Caco-2 (cell line): ENCODE measurements at regions not wholly inside any gene's neighbourhood (a gene's known extent, or its start where the extent isn't known, plus 50 kb on each side); places are given as distances from the start of the nearest gene placed in this dataset.

Experiments used
- BruUV-seq: library from RNA; stranded (reverse); fragments of 400-500 nt; replicated peaks from 2 replicates; lab custom pipeline; 2021; lab: Mats Ljungman, UMichigan
- CTCF ChIA-PET: fragments of 300-600 bp; sonication (Branson Sonifier 250); formaldehyde crosslinking; loops from one replicate; lab custom pipeline; 2022; ENCODE audit warnings: antibody characterized with exemption; lab: Charles Lee
- POLR2A ChIA-PET: fragments of 300-600 bp; sonication (Branson Sonifier 250); formaldehyde crosslinking; loops from one replicate; lab custom pipeline; 2022; ENCODE audit warnings: antibody characterized with exemption; lab: Charles Lee
- DNase-seq, 2 experiments: peaks; one replicate each; pipeline versions ENCODE4 v3.0.0 to v3.0.0-alpha.2; 2020 to 2022
- H3K27me3 ChIP-seq: replicated peaks from 2 replicates; pipeline ENCODE4 v1.6.0; 2011; ENCODE audit warnings: low read length; ENCODE audit not compliant: control insufficient read depth, insufficient read depth
- H3K36me3 ChIP-seq: 2 replicates; pipeline ENCODE4 v1.5.1; 2011; ENCODE audit warnings: low read length; ENCODE audit not compliant: control insufficient read depth, insufficient read depth
- H3K4me1 ChIP-seq: fragments of 250-450 bp; sonication (Bioruptor Pico); 2 replicates; pipeline ENCODE4 v1.5.1; 2020; ENCODE audit warnings: mild to moderate bottlenecking
- H3K4me3 ChIP-seq: 2 replicates; pipeline ENCODE4 v1.5.1; 2011; ENCODE audit warnings: low read depth, mild to moderate bottlenecking, control low read depth, low read length
- H3K9me3 ChIP-seq: fragments of 250-450 bp; sonication (Bioruptor Pico); 2 replicates; pipeline ENCODE4 v1.5.1; 2020; ENCODE audit warnings: mild to moderate bottlenecking, moderate library complexity
- H3K27ac Mint-ChIP-seq: one replicate; pipeline ENCODE4 v1.8.0; 2022; ENCODE audit warnings: mixed read lengths; ENCODE audit not compliant: unreplicated experiment
- H3K27me3 Mint-ChIP-seq: one replicate; pipeline ENCODE4 v1.8.0; 2022; ENCODE audit warnings: mixed read lengths; ENCODE audit not compliant: insufficient read depth, unreplicated experiment
- H3K36me3 Mint-ChIP-seq: one replicate; pipeline ENCODE4 v1.8.0; 2022; ENCODE audit warnings: mild to moderate bottlenecking, mixed read lengths; ENCODE audit not compliant: insufficient read depth, unreplicated experiment
- H3K4me1 Mint-ChIP-seq: one replicate; pipeline ENCODE4 v1.8.0; 2022; ENCODE audit warnings: low read depth, mixed read lengths; ENCODE audit not compliant: unreplicated experiment
- H3K4me3 Mint-ChIP-seq: one replicate; pipeline ENCODE4 v1.8.0; 2022; ENCODE audit warnings: mild to moderate bottlenecking, moderate library complexity, mixed read lengths; ENCODE audit not compliant: unreplicated experiment
- H3K9me3 Mint-ChIP-seq: one replicate; pipeline ENCODE4 v1.8.0; 2022; ENCODE audit warnings: mixed read lengths; ENCODE audit not compliant: unreplicated experiment
- intact Hi-C: fragments of 100-400 bp; cut with micrococcal nuclease; formaldehyde crosslinking; loops from one replicate; pipeline ENCODE4 v1.10.0; 2022; ENCODE audit not compliant: unreplicated experiment
- TF ChIP-seq, protein P1 (sequence below), 2 experiments: fragments of 200-600 bp in 1 of 2; IDR thresholded peaks; 1 replicate in 1 of 2; 2 replicates in 1 of 2; pipeline versions ENCODE4 v1.5.1 to v1.8.0; 2011 to 2022; ENCODE audit warnings: antibody characterized with exemption in 1 of 2, control low read depth in 1 of 2, inconsistent platforms in 1 of 2, low read depth in 1 of 2, low read length in 1 of 2, mild to moderate bottlenecking in 1 of 2, moderate library complexity in 1 of 2; ENCODE audit not compliant: insufficient read depth in 1 of 2, severe bottlenecking in 1 of 2, unreplicated experiment in 1 of 2

DNA sequence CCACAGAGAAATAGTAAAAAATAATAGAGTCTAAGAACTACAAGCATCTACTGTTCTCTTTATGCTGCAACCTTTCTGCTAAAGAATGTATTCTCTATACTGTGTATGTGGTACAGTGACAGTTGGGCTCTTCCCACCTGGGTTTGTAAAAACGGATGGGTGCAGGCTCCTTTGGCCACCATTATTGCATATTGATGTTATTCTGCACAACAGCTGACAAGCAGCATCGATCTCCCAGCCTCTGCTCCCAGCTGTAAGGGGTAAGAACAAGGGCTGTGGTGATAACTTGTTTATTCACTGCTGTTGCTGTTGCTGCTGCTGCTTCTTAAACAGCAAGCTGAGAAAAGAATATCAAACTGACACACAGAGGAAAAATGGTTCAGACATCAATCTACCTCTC, 56.1 kb downstream of the KCNRG start:
- H3K4me1 ChIP-seq: peaks cover 9% of the 10 kb centered on the region
- TF ChIP-seq, protein P1, sequence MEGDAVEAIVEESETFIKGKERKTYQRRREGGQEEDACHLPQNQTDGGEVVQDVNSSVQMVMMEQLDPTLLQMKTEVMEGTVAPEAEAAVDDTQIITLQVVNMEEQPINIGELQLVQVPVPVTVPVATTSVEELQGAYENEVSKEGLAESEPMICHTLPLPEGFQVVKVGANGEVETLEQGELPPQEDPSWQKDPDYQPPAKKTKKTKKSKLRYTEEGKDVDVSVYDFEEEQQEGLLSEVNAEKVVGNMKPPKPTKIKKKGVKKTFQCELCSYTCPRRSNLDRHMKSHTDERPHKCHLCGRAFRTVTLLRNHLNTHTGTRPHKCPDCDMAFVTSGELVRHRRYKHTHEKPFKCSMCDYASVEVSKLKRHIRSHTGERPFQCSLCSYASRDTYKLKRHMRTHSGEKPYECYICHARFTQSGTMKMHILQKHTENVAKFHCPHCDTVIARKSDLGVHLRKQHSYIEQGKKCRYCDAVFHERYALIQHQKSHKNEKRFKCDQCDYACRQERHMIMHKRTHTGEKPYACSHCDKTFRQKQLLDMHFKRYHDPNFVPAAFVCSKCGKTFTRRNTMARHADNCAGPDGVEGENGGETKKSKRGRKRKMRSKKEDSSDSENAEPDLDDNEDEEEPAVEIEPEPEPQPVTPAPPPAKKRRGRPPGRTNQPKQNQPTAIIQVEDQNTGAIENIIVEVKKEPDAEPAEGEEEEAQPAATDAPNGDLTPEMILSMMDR (IDR thresholded peaks at IDR 0.05; ENCODE audit: insufficient read depth in 1 of 2, low read depth in 1 of 2, low read length in 1 of 2, severe bottlenecking in 1 of 2, unreplicated experiment in 1 of 2): no peak
- H3K36me3 ChIP-seq: peaks cover 3% of the 10 kb centered on the region; the same call in 1 of the 2 replicates
- intact Hi-C loops: no loop called here
- Mint-ChIP-seq H3K27me3 (no peaks in the 10 kb centered on the region), H3K36me3 (peaks cover 54% of the 10 kb centered on the region), H3K4me1 (peaks cover 11% of the 10 kb centered on the region), H3K27ac (no peak overlapping the region), H3K4me3 (no peak overlapping the region), H3K9me3 (no peaks in the 10 kb centered on the region)
- CTCF ChIA-PET: no interaction called here
- H3K9me3 ChIP-seq: no peaks in the 10 kb centered on the region
- H3K4me3 ChIP-seq: no peak overlapping the region
- no peaks in the 10 kb centered on the region for H3K27me3 ChIP-seq
- no TSS peak for BruUV-seq
- DNase-seq: no peak
- POLR2A ChIA-PET: no interaction called here

DNA sequence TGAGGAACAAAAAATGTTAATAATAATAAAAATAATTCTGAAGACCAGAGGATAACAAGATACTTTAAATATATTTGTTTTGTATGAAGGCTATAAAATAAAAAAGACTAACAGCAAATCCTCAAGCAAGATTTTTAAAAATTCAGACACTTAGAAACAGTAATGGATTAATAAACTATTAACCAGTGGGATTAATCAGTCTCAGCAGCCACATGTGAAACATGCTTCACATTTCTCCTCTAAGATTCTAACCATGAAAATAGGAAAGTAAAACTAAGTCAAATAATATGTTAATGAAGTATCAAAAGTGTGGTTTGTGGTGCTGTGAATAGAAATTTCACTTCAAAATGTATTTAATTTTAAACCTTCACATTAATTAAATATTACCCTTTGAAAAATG, 57.4 kb downstream of the KCNRG start:
- ChIA-PET POLR2A (no interaction called here), CTCF (no interaction called here)
- no peak overlapping the region for H3K4me3 ChIP-seq
- no peaks in the 10 kb centered on the region for H3K36me3 ChIP-seq
- no peak for DNase-seq
- Mint-ChIP-seq H3K27me3 (no peaks in the 10 kb centered on the region), H3K4me3 (no peak overlapping the region), H3K36me3 (peaks cover 48% of the 10 kb centered on the region), H3K27ac (no peak overlapping the region), H3K4me1 (peaks cover 11% of the 10 kb centered on the region), H3K9me3 (no peaks in the 10 kb centered on the region)
- no TSS peak for BruUV-seq
- no peaks in the 10 kb centered on the region for H3K27me3 ChIP-seq
- intact Hi-C loops: no loop called here
- TF ChIP-seq, protein P1 (IDR thresholded peaks at IDR 0.05; ENCODE audit: insufficient read depth in 1 of 2, low read depth in 1 of 2, low read length in 1 of 2, severe bottlenecking in 1 of 2, unreplicated experiment in 1 of 2): no peak
- H3K4me1 ChIP-seq: peaks cover 9% of the 10 kb centered on the region
- no peaks in the 10 kb centered on the region for H3K9me3 ChIP-seq

DNA sequence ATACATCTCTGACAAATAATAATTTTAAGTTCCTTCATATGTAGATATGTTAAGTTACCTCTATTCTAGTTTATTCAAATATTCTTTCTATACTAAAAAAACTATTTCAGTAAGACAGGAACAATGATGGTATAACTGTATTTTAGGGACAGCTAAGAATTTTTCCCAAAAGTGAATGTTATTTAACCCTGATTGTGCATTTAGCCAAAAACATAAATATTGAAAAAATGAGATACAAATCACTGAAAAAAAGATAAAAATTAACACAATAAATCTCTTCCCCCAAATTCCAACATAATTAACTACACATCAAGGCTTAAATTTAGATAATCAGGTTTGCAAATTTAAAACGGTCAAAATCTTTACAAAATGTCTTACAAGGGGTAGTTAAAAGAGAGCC, 58.1 kb downstream of the KCNRG start:
- no peaks in the 10 kb centered on the region for H3K27me3 ChIP-seq
- no TSS peak for BruUV-seq
- Mint-ChIP-seq H3K27ac (no peak overlapping the region), H3K36me3 (peaks cover 41% of the 10 kb centered on the region), H3K4me3 (no peak overlapping the region), H3K4me1 (peaks cover 11% of the 10 kb centered on the region), H3K9me3 (no peaks in the 10 kb centered on the region), H3K27me3 (no peaks in the 10 kb centered on the region)
- DNase-seq: no peak
- H3K4me3 ChIP-seq: no peak overlapping the region
- no peaks in the 10 kb centered on the region for H3K9me3 ChIP-seq
- no peaks in the 10 kb centered on the region for H3K36me3 ChIP-seq
- ChIA-PET CTCF (no interaction called here), POLR2A (interaction anchor here (0.5 kb wide), 1 partner anchor 340 kb away, joined by 3 read pairs; no protein-coding TSS in a partner anchor)
- intact Hi-C loops: no loop called here
- H3K4me1 ChIP-seq: peaks cover 14% of the 10 kb centered on the region
- TF ChIP-seq, protein P1 (IDR thresholded peaks at IDR 0.05; ENCODE audit: insufficient read depth in 1 of 2, low read depth in 1 of 2, low read length in 1 of 2, severe bottlenecking in 1 of 2, unreplicated experiment in 1 of 2): no peak
